Sigmoid colon (tissue), 4 donors: ENCODE measurements at regions not wholly inside any gene's neighbourhood (a gene's known extent, or its start where the extent isn't known, plus 50 kb on each side); places are given as distances from the start of the nearest gene placed in this dataset.

Source experiments
- EP300 ChIP-seq, 4 donors: sonication (generic); formaldehyde crosslinking; IDR thresholded peaks; one replicate each; pipeline ENCODE4 v1.6.1; 2017; ENCODE audit warnings: antibody characterized with exemption in 4 of 4
- POLR2A ChIP-seq, 2 donors: fragments of 450-650 bp; IDR thresholded peaks; one replicate each; pipeline ENCODE4 v1.6.1; 2016; ENCODE audit warnings: antibody characterized with exemption in 2 of 2, mild to moderate bottlenecking in 2 of 2, moderate library complexity in 2 of 2
- POLR2AphosphoS5 ChIP-seq, 4 donors: sonication (generic); formaldehyde crosslinking; IDR thresholded peaks; one replicate each; pipeline ENCODE4 v1.6.1; 2017; ENCODE audit warnings: antibody characterized with exemption in 4 of 4
- TF ChIP-seq, protein P1 (sequence below), 4 experiments: fragments of 450-650 bp in 3 of 4; fragments of 200-600 bp in 1 of 4; IDR thresholded peaks; one replicate each; pipeline ENCODE4 v1.5.1; 2016 to 2019; ENCODE audit warnings: antibody characterized with exemption in 4 of 4, mild to moderate bottlenecking in 3 of 4, moderate library complexity in 2 of 4

GRCh38 chr2:45255563-45255962 lies 246.3 kb upstream of the SIX2 start:
- TF ChIP-seq, protein P1, sequence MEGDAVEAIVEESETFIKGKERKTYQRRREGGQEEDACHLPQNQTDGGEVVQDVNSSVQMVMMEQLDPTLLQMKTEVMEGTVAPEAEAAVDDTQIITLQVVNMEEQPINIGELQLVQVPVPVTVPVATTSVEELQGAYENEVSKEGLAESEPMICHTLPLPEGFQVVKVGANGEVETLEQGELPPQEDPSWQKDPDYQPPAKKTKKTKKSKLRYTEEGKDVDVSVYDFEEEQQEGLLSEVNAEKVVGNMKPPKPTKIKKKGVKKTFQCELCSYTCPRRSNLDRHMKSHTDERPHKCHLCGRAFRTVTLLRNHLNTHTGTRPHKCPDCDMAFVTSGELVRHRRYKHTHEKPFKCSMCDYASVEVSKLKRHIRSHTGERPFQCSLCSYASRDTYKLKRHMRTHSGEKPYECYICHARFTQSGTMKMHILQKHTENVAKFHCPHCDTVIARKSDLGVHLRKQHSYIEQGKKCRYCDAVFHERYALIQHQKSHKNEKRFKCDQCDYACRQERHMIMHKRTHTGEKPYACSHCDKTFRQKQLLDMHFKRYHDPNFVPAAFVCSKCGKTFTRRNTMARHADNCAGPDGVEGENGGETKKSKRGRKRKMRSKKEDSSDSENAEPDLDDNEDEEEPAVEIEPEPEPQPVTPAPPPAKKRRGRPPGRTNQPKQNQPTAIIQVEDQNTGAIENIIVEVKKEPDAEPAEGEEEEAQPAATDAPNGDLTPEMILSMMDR (IDR thresholded peaks at IDR 0.05) = no peak
- TF ChIP-seq POLR2AphosphoS5 (IDR thresholded peaks at IDR 0.05) (no peak), POLR2A (IDR thresholded peaks at IDR 0.05) (no peak), EP300 (IDR thresholded peaks at IDR 0.05) (no peak)
